ENCODE measurements at regions not wholly inside any gene's neighbourhood (a gene's known extent, or its start where the extent isn't known, plus 50 kb on each side); places are given as distances from the start of the nearest gene placed in this dataset.
A peak's percentile ranks its signal among the peaks of the same experiment; 100 is the strongest.

- DNase-seq (ENCODE audit: low read depth) = no peak
These were observed 373.3 kb upstream of the DIAPH2 start for GRCh38 chrX:96311366-96311765.

- no peak for DNase-seq (ENCODE audit: low read depth)
These were observed 369.7 kb upstream of the DIAPH2 start for GRCh38 chrX:96314985-96315384.

- no peak for DNase-seq (ENCODE audit: low read depth)
These were observed 322.8 kb upstream of the DIAPH2 start for GRCh38 chrX:96361844-96362243.

GRCh38 chrX:96372313-96373046 lies 312.2 kb upstream of the DIAPH2 start:
- peak; percentile 19 for DNase-seq (ENCODE audit: low read depth)

- no peak for DNase-seq (ENCODE audit: low read depth)
These were observed 311.6 kb upstream of the DIAPH2 start for GRCh38 chrX:96373047-96373355.

GRCh38 chrX:96376266-96376665 lies 308.4 kb upstream of the DIAPH2 start:
- DNase-seq (ENCODE audit: low read depth) = no peak

GRCh38 chrX:96379951-96380350 lies 304.7 kb upstream of the DIAPH2 start:
- no peak for DNase-seq (ENCODE audit: low read depth)

GRCh38 chrX:96382018-96382417 lies 302.6 kb upstream of the DIAPH2 start:
- no peak for DNase-seq (ENCODE audit: low read depth)

GRCh38 chrX:96383428-96383827 lies 301.2 kb upstream of the DIAPH2 start:
- DNase-seq (ENCODE audit: low read depth) = no peak

- DNase-seq (ENCODE audit: low read depth) = no peak
These were observed 298.3 kb upstream of the DIAPH2 start for GRCh38 chrX:96386325-96386724.

GRCh38 chrX:96386981-96387380 lies 297.7 kb upstream of the DIAPH2 start:
- no peak for DNase-seq (ENCODE audit: low read depth)

GRCh38 chrX:96387801-96388200 lies 296.8 kb upstream of the DIAPH2 start:
- no peak for DNase-seq (ENCODE audit: low read depth)

- no peak for DNase-seq (ENCODE audit: low read depth)
These were observed 295.2 kb upstream of the DIAPH2 start for GRCh38 chrX:96389281-96390047.

GRCh38 chrX:96394598-96394997 lies 290.0 kb upstream of the DIAPH2 start:
- no peak for DNase-seq (ENCODE audit: low read depth)

GRCh38 chrX:96403446-96403845 lies 281.2 kb upstream of the DIAPH2 start:
- DNase-seq (ENCODE audit: low read depth) = no peak

- no peak for DNase-seq (ENCODE audit: low read depth)
These were observed 278.8 kb upstream of the DIAPH2 start for GRCh38 chrX:96405842-96406241.

GRCh38 chrX:96407072-96407471 lies 277.6 kb upstream of the DIAPH2 start:
- peak; percentile 24 for DNase-seq (ENCODE audit: low read depth)

- DNase-seq (ENCODE audit: low read depth) = no peak
These were observed 277.1 kb upstream of the DIAPH2 start for GRCh38 chrX:96407501-96407900.

- no peak for DNase-seq (ENCODE audit: low read depth)
These were observed 276.7 kb upstream of the DIAPH2 start for GRCh38 chrX:96407981-96408380.

GRCh38 chrX:96410927-96411326 lies 273.7 kb upstream of the DIAPH2 start:
- no peak for DNase-seq (ENCODE audit: low read depth)

GRCh38 chrX:96417695-96418094 lies 266.9 kb upstream of the DIAPH2 start:
- no peak for DNase-seq (ENCODE audit: low read depth)

- DNase-seq (ENCODE audit: low read depth) = no peak
These were observed 260.6 kb upstream of the DIAPH2 start for GRCh38 chrX:96424007-96424406.

GRCh38 chrX:96425200-96425599 lies 259.4 kb upstream of the DIAPH2 start:
- no peak for DNase-seq (ENCODE audit: low read depth)
